NCI-H2227 (cell line): ENCODE measurements at regions not wholly inside any gene's neighbourhood (a gene's known extent, or its start where the extent isn't known, plus 50 kb on each side); places are given as distances from the start of the nearest gene placed in this dataset.
"Not testable (repeated sequence)": the region's sequence is repeated elsewhere in the genome, so short reads cannot be mapped to it uniquely, and the experiment has no call there.

Experiments used
- DNase-seq: peaks from one replicate; lab custom pipeline; 2025; ENCODE audit not compliant: unreplicated experiment; lab: John Stamatoyannopoulos, UW

DNA sequence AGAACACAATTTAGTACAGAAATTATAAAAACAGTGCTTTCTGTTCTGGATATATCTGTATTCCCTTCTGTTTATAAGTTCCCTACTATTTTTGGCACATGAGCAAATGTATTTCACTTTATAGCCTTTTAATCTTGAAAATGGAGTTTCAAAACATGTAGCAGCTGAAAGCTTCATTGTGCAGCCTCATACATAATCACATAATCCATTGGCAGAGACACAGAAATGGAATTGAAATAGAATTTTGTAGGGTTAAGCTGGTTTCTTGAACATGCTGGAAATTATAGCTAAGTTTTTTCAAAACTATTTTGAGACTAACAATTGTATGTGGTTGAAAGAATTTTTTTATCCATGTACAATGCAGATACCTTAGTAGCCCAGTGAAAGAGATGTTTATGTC lies 614.3 kb upstream of the MDGA2 start:
- no peak for DNase-seq

DNA sequence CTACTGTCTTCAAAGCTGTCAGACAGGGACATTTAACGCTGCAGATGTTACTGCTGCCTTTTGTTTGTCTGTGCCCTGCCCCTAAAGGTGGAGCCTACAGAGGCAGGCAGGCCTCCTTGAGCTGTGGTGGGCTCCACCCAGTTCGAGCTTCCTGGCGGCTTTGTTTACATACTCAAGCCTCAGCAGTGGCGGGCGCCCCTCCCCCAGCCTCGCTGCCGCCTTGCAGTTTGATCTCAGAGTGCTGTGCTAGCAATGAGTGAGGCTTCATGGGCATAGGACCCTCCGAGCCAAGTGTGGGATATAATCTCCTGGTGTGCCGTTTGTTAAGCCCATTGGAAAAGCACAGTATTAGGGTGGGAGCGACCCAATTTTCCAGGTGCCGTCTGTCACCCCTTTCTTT lies 609.8 kb upstream of the MDGA2 start:
- not testable (repeated sequence) for DNase-seq

DNA sequence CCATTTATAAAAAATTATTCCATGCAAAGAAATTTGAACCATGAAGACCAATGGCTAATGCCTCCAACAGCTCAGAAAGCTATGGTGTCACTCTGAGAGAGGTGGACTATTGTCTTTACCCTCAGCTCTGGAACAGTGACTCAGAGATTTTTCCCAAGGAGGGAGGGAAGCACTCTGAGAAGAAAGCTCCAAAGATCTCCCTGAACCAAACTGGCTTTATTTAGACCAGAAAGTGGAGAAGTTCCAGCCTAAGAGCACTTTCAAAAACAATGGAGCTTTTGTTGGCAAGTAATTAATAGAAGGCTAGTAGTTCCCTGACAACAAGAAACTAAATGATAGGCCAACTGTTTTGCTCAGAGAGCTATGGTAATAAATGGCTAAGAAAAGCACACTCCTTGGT lies 599.9 kb upstream of the MDGA2 start:
- DNase-seq: no peak

DNA sequence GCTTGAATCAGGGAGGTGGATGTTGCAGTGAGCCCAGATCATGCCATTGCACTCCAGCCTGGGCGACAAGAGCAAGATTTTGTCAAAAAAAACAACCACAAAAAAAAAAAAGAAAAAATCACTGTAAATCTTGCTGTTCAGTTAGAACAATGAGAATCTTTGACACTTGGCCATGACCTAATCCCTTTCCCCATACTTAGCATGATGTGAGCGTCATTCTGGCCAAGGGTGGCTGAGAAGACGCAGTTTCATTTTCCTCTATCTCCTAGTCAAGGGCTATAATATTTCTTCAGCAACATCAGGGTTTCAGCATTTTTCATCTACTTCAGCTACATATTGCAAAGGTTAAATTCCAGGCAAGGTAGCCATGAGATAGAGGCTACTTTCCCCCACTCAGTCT lies 599.4 kb upstream of the MDGA2 start:
- no peak for DNase-seq

DNA sequence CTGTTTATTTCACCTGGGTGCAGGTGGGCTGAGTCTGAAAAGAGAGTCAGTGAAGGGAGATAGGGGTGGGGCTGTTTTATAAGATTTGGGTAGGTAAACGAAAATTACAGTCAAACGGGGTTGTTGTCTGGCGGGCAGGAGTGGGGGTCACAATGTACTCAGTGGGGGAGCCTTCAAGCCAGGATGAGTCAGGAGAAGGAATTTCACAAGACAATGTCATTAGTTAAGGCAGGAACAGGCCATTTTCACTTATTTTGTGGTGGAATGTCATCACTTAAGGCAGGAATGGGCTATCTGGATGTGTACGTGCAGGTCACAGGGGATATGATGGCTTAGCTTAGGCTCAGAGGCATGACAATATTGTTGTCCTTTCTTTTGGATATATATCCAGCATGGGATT lies 592.5 kb upstream of the MDGA2 start:
- not testable (repeated sequence) for DNase-seq

DNA sequence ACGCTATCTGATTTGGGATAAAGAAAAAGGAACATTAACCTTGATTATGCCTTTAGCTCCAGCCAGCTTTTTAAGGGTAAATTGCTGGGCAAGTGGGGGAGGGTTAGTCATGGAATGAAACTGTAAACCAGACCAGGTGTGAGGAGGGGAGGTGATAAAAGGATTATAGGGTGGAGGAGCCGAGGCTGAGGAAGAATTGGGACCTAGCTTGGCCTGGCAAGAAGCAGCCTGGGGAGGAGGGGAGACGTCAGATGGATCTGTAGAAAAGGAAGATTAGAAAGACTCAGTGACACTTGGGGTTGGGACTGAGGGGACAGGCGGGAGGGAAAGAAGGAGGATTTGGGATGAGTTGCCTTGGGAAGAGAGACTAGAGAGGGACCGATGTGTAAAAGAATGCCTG lies 590.8 kb upstream of the MDGA2 start:
- DNase-seq: not testable (repeated sequence)

DNA sequence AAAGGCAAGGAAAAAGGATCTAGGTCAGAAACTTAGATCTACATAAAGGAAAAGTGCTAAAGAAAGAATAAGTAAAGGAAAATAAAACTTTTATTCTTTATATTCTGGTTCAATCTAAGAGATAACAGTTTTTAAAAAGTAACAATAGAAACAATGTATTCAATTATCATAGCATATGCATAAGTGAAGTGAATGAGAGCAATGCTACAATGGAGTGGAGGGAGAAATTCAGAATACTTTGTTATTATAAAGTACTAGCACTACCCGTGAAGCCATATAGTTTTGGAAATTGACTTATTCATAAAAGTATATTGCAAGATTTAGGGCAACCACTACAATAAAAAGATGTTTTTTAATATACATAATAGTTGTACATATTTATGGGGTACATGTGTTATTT lies 586.0 kb upstream of the MDGA2 start:
- DNase-seq: no peak

DNA sequence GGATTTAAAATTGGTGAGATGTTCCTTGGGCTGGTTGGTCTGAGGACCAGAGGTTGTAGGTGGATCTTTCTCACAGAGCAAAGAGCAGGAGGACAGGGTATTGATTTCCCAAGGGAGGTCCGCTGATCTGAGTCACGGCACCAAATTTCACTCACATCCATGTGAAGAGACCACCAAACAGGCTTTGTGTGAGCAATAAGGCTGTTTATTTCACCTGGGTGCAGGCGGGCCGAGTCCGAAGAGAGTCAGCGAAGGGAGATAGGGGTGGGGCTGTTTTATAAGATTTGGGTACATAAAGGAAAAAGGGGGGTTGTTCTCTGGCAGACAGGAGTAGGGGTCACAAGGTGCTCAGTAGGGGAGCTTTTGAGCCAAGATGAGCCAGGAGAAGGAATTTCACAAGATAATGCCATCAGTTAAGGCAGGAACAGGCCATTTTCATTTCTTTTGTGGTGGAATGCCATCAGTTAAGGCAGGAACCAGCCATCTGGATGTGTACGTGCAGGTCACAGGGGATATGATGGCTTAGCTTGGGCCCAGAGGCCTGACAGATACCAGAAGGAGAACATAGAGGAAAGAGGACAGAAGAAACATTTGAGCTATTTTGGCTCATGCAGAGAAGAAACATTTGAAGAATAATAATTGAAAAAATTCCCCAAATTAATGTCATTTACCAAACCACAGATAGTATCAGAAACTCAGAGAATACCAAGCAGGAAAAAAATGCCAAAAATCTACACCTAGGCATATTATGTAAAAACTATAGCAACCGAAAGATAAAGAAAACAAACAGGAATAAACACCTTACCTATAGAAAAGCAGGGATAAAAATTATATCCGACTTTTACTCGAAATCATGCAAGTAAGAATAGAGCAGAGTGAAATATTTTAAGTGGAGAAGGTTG lies 585.2 kb upstream of the MDGA2 start:
- not testable (repeated sequence) for DNase-seq

DNA sequence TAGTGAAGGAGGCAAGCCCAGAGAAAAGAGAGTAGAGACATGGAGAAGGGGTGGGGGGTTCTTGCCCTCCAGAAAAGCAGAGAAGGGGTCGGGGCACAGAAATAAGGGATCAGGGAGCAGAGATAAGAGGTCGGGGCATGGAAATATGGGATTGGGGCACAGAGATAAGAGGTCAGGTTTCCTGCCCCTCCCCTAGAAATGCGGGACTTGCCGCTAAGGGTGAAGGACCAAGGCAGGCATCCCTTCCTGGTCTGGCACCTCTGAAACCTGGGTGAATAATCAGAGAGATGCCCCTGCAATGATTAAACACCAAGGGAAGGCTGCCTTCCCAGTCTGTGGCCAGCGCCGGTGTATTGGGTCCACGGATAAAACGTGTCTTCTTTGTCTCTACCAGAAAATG lies 584.5 kb upstream of the MDGA2 start:
- DNase-seq: not testable (repeated sequence)

DNA sequence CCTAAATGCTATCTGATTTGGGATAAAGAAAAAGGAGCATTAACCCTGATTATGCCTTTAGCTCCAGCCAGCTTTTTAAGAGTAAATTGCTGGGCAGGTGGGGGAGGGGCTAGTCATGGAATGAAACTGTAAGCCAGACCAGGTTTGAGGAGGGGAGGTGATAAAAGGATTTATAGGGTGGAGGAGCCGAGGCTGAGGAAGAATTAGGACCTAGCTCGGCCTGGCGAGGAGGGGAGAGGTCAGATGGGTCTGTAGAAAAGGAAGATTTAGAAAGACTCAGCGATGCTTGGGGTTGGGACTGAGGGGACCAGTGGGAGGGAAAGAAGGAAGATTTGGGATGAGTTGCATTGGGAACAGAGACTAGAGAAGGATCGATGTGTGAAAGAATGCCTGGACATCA lies 583.8 kb upstream of the MDGA2 start:
- DNase-seq: not testable (repeated sequence)

DNA sequence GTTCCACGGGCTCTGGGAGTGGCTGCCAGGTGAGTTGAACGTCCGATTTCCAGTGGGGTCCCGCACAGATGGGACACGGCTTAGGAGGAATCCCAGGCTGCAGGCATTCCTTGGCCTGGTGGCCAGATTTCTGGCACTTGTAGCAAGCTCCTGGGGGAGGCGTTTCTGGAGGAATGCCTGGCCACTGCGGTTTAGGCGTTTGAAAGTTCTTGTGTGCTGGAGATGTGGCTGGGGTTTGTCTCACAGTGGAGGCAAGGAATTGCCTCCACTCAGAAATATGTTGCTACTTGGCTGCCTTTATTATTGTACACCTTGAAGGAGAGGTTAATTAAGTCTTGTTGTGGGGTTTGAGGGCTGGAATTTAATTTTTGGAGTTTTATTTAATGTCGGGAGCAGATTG lies 583.3 kb upstream of the MDGA2 start:
- not testable (repeated sequence) for DNase-seq

DNA sequence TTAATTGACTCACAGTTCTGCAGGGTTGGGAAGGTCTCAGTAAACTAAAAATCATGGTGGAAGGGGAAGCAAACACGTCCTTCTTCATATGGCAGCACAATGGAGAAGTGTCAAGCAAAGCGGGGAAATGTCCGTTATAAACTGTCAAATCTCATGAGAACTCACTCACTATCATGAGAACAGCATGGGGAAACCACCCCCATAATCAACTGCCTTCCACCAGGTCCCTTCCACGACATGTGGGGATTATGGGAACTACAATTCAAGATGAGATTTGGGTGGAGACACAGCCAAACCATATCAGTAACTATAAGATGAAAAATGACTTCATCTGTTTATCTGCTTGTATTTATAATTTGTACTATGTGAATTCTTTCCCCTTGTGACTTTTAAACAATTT lies 577.6 kb upstream of the MDGA2 start:
- no peak for DNase-seq

DNA sequence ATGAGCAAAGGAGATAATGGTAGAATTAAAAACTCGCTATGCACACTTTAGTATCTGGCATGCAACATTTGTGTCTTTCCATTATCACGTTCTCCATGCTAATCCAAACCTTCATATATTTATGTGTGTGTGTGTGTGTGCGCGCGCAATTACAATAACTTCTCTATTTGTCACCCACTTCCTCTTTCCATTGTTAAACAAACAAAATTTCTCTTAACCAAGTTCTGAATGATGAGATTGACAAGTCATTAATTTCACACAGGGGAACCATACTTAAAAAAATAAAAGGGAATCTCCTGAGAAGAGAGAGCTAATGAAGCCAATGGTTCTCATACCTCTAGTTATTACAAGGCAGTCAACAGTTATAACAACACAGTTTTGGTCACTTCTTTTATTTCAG lies 575.9 kb upstream of the MDGA2 start:
- DNase-seq: no peak

DNA sequence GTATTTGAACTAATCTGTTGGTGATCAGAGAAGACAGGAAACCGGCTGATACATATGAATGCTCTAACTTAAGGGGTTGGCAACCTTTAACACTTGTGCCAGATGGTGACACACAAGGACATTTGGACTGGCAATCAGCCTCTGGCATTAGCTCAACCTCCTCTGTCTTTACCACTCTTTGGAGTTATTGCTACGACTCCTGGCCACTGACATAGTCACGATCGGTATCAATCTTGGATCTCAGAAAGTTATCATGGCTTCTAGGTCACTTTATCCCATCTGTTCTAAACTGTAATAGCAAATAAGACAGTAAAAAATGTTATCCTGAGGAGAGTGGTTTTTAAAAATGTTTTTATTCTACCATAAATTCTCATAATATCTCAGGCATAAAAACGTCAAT lies 575.2 kb upstream of the MDGA2 start:
- DNase-seq: no peak

DNA sequence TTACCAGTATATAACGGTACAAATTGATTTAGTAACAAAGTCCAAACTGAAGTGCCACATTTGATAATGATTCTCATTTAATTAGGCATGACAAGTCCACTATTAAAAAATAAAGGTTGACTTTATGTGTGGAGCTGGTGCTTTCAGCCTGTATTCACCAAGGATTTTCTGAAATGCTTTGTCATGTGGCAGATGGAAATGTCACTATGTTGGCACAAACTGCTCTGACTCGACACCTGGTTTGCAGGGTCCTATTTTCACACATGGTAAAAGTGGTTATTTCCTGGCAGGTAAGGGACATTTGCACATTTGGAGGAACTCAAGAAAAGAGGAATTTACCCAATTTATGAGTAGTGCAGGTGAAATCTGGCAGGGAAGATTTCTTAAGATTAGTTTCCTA lies 572.6 kb upstream of the MDGA2 start:
- DNase-seq: no peak

DNA sequence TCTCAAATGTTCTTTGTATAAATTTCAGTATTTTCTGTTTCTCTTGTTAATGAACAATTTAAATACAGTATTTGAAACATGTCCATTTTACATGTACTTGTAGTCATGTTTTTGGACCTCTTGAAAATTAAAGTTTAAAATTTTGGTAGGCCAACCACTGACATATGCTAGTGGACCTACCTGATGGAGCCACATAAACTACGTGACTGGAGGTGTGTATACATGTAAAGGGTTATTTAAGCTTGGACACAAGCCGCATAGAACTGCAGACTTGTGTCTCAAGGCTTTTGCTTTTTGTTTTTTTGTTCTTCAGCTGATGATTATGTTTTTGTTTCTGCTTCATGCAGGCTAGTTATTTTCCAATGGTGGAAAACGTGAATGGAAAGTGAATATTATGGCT lies 568.5 kb upstream of the MDGA2 start:
- DNase-seq: no peak

DNA sequence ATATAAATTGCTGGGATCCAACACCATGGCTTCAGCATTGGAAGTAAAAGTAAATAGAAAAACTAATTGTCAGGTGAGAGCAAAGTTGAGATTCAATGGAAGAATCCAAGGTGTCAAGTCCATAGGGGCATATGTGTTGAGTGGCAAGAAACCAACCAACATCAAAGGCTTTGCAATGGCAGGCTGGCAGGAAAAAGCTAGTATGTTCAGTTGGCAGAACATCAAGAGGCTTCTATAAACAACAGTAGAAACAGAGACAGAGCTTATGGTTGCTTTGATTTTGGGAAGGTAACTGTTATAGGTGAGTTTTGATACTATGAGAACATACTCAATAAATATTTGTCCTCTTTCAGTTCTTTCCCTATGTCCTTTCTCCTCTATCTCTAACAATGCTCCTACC lies 553.7 kb upstream of the MDGA2 start:
- no peak for DNase-seq

DNA sequence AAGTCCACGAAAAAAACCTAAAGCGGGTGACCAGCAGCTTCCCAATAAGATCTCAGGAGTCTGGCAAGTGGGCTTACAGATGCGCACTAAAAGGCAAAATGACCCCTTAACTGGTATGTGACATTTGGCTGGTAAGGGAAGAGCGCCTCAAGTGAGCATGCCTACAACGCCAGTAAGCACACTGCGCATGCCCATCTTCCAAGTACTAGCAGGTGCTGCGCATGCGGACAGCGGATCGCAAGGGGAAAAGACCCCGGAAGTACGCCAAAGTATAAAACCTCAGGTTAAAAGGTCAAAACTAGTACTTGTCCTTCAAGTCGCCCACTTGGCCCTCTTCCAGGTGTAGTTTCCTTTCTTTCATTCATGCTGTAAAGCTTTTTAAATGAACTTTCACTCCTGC lies 518.5 kb upstream of the MDGA2 start:
- DNase-seq: no peak

DNA sequence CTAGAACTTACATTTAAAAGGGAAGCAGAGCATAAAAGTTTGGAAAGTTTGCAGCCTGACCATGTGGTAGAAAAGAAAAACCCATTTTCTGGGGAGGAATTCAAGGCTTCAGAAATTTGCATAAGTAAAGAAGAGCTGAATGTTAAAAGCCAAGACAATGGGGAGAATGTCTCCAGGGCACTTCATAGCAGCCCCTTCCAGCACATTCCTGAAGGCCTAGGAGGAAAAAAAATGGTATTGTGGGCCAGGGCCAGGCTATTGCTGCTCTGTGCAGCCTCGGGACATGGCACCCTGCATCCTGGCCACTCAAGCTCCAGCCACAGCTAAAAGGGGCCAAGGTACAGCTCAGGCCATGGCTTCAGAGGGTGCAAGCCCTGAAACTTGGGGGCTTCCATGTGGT lies 474.2 kb upstream of the MDGA2 start:
- not testable (repeated sequence) for DNase-seq

DNA sequence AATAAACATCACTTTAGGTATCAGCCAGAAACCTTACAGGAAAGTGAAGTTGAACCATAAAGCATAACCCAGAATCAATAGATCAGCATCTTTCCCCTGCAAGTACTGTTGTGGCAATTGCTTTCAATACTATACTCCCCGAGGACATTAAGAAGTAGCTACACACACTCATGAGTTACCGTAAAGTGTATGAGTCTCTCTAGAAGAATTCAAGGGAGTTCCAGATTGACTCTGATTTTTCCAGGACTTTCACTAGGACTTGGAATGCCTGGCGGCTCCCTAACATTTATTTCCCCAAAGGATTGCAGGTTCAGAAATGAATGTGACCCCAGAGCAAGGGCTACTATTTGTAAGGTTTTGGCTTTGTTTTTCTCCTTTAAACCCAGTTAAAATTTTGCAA lies 465.4 kb upstream of the MDGA2 start:
- no peak for DNase-seq

DNA sequence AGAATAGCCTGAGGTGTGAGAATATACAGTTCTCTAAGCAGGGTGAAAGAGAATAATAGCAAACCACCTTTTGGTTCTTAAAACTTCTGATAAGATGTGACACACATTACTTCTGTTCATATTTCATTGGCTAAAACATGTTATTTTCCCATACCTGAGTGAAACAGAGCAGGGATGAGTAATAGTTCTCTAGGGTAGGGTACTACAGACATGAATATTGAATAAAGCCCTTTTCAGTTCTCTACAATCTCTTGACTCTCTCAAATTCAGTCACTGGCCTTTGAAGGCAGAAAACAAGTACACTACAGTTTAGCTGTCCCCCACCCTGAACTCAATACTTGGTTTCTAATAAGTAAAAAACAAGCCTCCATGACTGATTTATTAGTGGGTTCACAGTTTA lies 454.1 kb upstream of the MDGA2 start:
- no peak for DNase-seq

DNA sequence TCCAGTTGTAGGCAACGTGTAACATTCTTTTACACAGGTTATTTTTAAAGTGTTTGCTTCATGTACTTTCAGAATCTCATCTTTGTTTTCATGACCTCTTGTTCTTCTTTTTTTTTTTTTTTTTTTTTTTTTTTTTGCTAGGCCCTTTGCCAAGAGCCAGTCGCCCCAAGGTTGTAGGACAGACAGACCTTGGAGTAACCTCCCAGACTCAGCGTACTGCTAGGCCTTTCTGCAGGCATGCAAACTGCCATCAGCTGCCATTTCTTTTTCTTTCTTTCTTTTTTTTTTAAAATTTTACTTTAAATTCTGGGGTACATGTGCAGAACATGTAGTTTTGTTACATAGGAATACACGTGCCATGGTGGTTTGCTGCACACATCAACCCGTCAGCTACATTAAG lies 452.3 kb upstream of the MDGA2 start:
- no peak for DNase-seq

DNA sequence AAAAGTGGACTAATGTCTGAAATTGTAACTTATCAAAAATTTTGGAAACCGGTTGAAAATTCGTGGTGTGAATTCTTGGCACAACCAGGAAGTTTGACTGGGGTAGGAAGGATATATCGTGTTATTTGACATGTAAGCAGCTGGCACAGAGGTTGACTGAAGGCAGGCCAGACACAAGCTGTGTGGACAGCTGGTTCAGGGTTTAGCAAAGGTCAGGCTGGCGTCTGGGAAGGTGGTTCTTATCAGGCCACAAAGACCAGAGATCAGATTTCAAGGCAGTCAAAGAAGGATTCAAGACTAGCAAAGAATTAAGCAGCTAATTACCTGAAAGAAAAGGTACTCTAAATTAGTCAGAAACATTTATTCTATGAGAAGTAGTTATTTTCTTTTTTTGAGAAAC lies 450.2 kb upstream of the MDGA2 start:
- no peak for DNase-seq
